ENCODE measurements at regions not wholly inside any gene's neighbourhood (a gene's known extent, or its start where the extent isn't known, plus 50 kb on each side); places are given as distances from the start of the nearest gene placed in this dataset.

DNA sequence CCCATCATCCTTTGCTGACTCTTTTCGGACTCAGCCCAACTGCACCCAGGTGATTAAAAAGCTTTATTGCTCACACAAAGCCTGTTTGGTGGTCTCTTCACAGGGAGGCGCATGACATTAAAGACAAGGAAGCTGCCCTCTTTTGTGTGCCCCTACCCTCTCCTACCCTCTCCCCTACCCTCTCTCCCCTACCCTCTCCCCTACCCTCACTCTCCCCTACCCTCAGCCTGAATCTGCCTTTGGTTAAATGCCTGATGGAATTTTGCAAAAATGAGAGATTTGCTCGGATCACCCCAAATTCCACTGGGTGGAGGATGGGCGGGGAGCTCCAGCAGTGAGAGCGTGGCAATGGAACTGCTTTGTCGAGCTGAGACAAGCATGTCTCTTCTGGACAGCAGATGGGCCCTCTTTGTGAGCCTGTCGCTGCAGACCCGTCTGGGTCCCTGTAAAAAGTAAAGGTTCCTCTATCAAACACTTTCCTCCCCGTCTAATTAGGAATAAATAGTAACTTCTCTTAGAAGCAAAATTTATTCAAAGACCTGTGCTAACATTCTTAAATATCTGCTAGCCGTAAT lies 76.4 kb upstream of the MLN start:
- Mint-ChIP-seq H3K27ac (no peak overlapping the region), H3K27me3 (peaks cover 18% of the 10 kb centered on the region), H3K4me1 (no peaks in the 10 kb centered on the region), H3K9me3 (no peaks in the 10 kb centered on the region), H3K36me3 (no peaks in the 10 kb centered on the region), H3K4me3 (no peak overlapping the region)

DNA sequence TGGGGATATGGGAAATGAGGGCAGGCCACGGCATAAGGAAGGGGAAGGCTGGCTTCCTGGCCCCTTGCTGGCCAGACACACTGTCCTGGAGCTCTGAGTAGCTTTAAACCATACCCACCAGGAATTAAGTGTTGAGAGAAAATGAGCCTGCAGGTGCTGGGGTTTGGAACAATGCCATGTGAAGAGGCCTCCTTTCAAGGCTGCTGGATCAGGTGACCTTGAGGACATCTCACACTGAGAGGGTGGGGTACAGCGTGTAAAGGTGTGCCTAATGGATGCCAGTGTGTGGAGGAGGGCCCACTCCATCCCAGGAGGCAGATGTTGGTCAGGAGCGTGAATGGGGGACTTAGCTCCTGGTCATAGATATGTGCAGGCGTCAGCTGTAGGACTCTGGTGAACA lies 74.8 kb upstream of the MLN start:
- peaks cover 26% of the 10 kb centered on the region for H3K27me3 Mint-ChIP-seq
- no peak overlapping the region for H3K27ac Mint-ChIP-seq
- H3K9me3 Mint-ChIP-seq = no peaks in the 10 kb centered on the region
- H3K36me3 Mint-ChIP-seq = no peaks in the 10 kb centered on the region
- peaks cover 0 to 2% (median 0%) of the 10 kb centered on the region in 3 donors for H3K4me1 Mint-ChIP-seq
- H3K4me3 Mint-ChIP-seq = no peak overlapping the region

DNA sequence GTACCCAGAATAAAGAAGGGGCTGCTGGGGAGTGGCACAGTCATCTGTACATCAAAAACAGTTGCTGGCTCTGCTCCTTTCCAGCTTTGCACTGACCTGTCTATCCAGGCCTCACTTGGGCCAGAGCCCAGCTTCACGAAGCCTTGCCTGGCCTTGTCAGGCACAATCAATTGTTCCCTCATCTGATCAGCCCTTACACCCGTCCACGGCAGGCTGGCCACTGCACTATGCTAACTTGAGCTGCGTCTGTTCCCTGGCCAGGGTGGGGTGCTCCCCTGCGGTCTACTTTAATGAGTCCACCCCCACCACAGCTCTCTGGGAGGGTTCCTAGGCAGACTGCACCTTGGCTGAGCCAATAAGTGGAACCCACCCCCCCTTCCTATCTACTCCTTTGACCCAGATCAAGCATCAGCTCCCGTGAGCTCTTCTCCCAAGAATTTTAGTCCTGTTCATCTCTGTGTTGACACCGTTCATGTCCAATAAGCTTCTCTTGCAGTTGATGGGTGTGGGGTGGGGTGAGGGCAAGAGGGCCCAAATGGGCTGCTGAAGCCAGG lies 74.3 kb upstream of the MLN start:
- H3K36me3 Mint-ChIP-seq = no peaks in the 10 kb centered on the region
- no peak overlapping the region for H3K4me3 Mint-ChIP-seq
- peak overlapping the region in 1 of 3 donors; percentile 31 for H3K27ac Mint-ChIP-seq
- H3K27me3 Mint-ChIP-seq = peaks cover 23% of the 10 kb centered on the region
- peaks cover 0 to 2% (median 0%) of the 10 kb centered on the region in 3 donors for H3K4me1 Mint-ChIP-seq
- H3K9me3 Mint-ChIP-seq = no peaks in the 10 kb centered on the region

DNA sequence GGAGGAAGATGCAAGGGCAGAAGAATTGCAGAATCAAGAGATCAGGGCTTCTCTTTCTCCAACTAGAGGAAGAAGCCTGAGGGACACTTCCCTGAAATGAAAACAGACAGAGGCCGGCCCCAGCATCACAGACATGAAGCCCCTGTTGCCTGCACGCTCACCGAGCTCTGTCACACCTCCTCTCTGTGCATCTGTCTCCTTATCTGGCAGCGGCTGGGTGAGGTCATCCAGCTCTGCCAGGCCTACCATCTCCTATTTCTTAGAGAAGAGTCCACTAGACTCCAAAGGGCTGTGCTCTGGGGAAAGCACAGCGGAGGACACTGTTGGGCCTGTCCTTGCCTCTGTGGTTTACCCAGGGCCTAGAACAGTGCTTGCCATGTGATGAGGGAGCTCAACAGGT lies 71.9 kb upstream of the MLN start:
- Mint-ChIP-seq H3K27ac (no peak overlapping the region), H3K27me3 (peaks cover 21% of the 10 kb centered on the region), H3K4me1 (peaks cover 0 to 2% (median 0%) of the 10 kb centered on the region in 3 donors), H3K4me3 (no peak overlapping the region), H3K9me3 (no peaks in the 10 kb centered on the region), H3K36me3 (no peaks in the 10 kb centered on the region)

DNA sequence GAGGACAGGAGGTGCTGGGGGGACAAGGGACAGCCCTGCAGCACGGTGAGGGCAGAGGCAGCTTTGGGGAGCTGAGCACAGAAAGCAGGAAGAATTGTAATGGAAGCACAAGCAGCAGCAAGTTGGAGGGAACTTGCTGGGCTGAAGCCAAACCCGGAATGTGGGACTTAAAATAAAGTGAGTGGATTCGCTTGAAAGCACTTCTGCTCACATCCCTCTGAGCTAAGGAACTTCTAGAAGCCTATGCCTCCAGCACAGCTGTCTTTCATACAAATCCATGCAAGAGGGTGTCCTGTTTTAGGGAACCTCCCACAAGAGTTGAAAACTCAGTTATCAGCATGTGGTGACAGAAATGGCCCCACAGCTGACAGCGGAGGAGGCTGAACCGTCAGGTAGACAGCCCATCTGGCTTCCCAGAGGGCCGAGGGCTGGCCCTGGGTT lies 71.4 kb upstream of the MLN start:
- no peaks in the 10 kb centered on the region for H3K9me3 Mint-ChIP-seq
- H3K4me3 Mint-ChIP-seq = no peak overlapping the region
- H3K4me1 Mint-ChIP-seq = peaks cover 0 to 2% (median 0%) of the 10 kb centered on the region in 3 donors
- no peaks in the 10 kb centered on the region for H3K36me3 Mint-ChIP-seq
- H3K27ac Mint-ChIP-seq = no peak overlapping the region
- H3K27me3 Mint-ChIP-seq = peaks cover 21% of the 10 kb centered on the region

DNA sequence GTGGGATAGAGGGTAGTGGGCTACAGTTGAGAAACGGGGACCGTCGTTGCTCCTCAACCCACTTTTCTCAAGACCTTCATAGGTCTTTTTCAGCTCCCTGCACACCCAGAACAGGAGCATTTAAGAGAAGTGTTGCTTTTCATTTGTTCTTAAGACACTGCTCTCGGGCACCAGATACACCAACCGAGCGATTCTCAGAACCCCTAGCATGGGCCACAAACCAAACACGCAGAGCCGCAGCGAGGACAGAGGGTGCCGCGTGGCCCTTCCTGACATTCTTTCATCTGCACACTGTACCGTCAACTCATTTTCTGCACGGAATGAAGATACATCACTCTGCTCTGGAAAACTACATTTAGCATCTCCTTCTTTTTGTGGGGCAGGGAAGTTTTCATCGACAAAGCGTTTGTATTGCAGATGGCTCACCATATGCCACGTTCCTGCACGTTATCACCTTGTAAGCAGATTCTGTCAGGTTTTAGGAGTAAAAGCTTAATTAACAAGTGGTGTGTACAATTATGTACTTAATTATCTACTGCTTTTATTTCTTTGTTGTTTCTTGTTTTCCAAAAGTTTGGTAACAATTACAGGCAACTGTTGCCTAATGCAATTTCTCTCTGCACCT lies 70.4 kb upstream of the MLN start:
- no peak overlapping the region for H3K27ac Mint-ChIP-seq
- no peaks in the 10 kb centered on the region for H3K36me3 Mint-ChIP-seq
- peaks cover 24% of the 10 kb centered on the region for H3K27me3 Mint-ChIP-seq
- peaks cover 0 to 2% (median 0%) of the 10 kb centered on the region in 3 donors for H3K4me1 Mint-ChIP-seq
- no peaks in the 10 kb centered on the region for H3K9me3 Mint-ChIP-seq
- H3K4me3 Mint-ChIP-seq = no peak overlapping the region

DNA sequence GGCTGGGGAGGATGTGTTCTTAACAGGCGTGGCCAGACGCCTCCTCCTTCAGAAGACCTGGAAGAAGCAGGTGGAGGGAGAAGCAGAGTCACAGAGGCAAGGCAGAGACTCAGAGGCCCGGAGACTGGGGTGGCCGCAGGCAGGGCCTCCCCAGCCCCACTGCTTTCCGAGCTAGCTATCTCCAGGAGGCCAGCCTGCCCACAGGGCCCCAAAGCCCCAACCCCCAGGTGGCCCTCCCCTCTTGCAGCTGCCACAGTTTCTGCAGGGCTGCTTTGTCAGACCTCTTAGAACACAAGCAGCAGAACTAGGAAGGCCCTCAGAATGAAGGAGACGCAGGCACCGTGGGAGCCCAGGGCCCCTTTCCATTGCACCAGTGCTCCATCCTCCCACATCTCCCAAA lies 69.0 kb upstream of the MLN start:
- Mint-ChIP-seq H3K9me3 (no peaks in the 10 kb centered on the region), H3K36me3 (no peaks in the 10 kb centered on the region), H3K27me3 (peaks cover 23% of the 10 kb centered on the region), H3K4me1 (peaks cover 0 to 2% (median 0%) of the 10 kb centered on the region in 3 donors), H3K27ac (peak overlapping the region in 1 of 3 donors; percentile 39), H3K4me3 (no peak overlapping the region)

DNA sequence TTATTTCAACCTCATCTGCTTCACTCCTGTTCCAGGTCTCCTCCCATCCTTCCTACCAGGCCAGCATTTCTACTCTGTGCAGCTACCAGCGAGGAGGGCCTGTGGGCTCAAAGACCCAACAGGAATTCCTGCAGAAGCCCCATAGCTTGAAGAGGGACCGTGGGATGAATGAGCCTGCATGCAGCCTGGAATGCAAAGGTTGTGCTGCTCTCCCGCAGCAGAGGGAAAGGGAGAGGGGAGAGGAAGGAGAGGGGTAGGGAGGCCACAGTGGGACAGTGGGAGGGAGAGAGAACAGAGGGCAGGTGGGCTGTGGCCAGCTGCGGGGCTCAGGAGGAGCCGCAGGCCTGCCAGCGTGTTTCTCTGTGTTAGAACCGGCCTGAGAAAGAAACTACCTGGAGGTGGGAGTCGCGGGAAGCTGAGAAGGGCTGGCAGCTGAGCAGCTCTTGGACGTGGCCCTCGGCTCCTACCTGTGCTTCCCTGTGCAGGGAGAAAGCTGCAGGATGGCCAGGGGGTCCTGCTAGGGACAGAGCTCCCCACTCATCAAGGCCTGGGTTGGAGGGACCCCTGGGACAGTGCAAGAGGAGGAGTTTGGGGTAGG lies 66.1 kb upstream of the MLN start:
- no peak overlapping the region for H3K4me3 Mint-ChIP-seq
- peaks cover 22% of the 10 kb centered on the region for H3K27me3 Mint-ChIP-seq
- peaks cover 2 to 8% (median 2%) of the 10 kb centered on the region in 3 donors for H3K9me3 Mint-ChIP-seq
- no peak overlapping the region for H3K27ac Mint-ChIP-seq
- H3K4me1 Mint-ChIP-seq = peaks cover 0 to under 1% (median 0%) of the 10 kb centered on the region in 3 donors
- H3K36me3 Mint-ChIP-seq = no peaks in the 10 kb centered on the region

DNA sequence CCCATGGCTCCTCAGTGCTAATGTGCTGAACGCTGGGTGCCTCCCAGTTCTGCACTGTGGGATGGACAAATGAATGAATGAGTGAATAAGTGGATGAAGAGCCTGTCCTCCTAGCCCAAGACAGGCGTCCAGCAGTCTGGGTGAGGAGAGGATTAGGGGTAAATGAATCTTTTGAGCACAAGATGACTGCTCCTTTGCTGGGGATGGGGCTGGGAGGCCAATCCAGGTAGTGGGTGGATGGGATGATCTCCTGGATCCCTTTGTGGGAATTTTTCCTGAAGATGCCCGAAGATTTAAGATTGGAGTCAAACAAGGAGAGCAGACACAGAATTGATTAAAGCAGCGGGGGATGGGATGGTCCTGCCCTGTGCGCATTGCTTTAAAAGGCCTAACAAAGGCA lies 65.3 kb upstream of the MLN start:
- Mint-ChIP-seq H3K4me3 (peak overlapping the region in 1 of 4 donors; percentile 39), H3K27me3 (peaks cover 17% of the 10 kb centered on the region), H3K27ac (no peak overlapping the region), H3K9me3 (peaks cover 2 to 8% (median 2%) of the 10 kb centered on the region in 3 donors), H3K36me3 (no peaks in the 10 kb centered on the region), H3K4me1 (peaks cover 0 to under 1% (median 0%) of the 10 kb centered on the region in 3 donors)

DNA sequence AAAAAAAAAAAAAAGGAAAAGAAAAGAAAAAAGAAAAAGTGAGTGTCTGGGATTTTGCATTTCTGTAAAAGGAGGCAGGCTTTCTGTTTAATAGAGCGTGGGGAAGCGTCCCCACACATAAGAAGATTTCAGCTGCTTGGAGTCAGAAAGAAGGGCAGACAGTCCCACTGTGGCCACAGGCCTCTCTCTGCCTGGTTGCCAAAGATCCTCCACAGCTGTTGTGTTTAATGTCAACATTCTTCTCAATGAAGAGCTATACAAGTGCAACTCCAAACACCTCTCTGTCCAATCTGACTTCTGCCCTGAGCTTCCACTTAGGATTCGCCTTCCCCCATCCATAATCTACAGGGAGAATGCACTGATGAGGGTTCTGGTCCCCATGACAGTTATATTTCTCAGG lies 64.3 kb upstream of the MLN start:
- H3K4me3 Mint-ChIP-seq = no peak overlapping the region
- no peaks in the 10 kb centered on the region for H3K36me3 Mint-ChIP-seq
- peaks cover 19% of the 10 kb centered on the region for H3K27me3 Mint-ChIP-seq
- peaks cover 0 to 3% (median 1%) of the 10 kb centered on the region in 3 donors for H3K4me1 Mint-ChIP-seq
- no peak overlapping the region for H3K27ac Mint-ChIP-seq
- H3K9me3 Mint-ChIP-seq = peaks cover 2 to 8% (median 2%) of the 10 kb centered on the region in 3 donors

DNA sequence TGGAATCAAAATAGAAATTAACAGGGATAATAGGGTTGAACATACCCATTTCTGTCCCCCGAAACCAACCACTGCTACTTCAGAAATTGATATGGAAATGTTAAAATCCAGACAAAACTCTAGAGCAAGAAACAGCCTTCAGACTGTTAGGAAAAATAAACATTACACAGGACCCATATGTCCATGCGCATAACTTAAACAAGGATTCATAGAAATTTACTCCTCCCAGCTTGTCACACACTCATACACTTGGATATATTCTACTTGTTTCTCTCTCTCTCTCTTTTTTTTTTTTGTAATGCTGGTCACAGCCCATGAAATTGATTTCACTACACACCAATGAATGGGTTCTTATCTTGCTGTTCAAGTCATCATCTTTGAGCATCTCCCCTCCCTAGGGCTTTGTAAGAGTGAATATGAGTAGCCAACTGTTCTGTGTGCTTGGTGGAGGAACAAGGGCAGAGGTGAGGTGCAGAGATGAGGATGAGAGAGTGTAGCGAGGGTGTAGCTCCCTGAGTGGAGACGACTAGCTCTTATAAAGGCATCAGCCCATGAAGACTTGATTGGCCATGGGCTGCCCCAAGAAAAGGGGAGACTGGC lies 61.8 kb upstream of the MLN start:
- no peak overlapping the region for H3K27ac Mint-ChIP-seq
- peaks cover 19% of the 10 kb centered on the region for H3K27me3 Mint-ChIP-seq
- no peak overlapping the region for H3K4me3 Mint-ChIP-seq
- H3K36me3 Mint-ChIP-seq = no peaks in the 10 kb centered on the region
- peaks cover 2 to 8% (median 2%) of the 10 kb centered on the region in 3 donors for H3K9me3 Mint-ChIP-seq
- peaks cover 0 to 11% (median 7%) of the 10 kb centered on the region in 3 donors for H3K4me1 Mint-ChIP-seq

DNA sequence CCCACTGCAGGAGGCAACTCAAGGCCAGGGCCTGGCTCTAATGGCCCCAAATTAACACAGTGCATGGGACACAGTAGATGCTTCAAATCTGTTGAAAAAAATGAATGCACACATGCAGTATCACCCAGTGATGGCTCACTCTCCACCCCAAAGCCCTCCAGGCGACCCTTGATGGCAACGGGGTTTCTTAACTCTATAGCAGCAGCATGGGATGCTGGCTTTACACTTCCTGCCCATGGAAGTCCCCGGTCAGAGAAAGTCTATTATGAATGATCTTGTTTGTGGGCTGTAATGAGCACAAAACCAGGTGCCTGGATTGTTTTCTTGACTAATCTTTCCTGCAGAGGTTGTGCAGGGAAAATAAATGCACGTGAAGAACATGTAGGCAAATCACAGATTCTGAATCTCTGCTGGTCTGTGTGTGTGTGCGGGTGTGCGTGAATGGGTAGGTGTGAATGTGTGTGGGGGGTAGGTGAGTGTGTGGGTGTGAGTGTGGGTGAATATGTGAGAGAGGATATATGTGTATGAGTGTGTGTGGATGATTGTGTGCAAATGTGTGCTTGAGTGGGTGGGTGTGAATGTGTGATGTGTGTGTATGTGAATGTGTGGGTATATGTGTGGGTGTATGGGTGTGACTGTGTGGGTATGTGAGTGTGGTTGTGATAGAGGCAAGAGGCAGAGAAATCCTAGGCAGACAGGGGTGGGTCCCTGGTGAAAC lies 60.1 kb upstream of the MLN start:
- peaks cover 0 to 12% (median 8%) of the 10 kb centered on the region in 3 donors for H3K4me1 Mint-ChIP-seq
- H3K27me3 Mint-ChIP-seq = peaks cover 18% of the 10 kb centered on the region
- no peak overlapping the region for H3K27ac Mint-ChIP-seq
- H3K9me3 Mint-ChIP-seq = peaks cover 2 to 8% (median 2%) of the 10 kb centered on the region in 3 donors
- no peaks in the 10 kb centered on the region for H3K36me3 Mint-ChIP-seq
- H3K4me3 Mint-ChIP-seq = no peak overlapping the region

DNA sequence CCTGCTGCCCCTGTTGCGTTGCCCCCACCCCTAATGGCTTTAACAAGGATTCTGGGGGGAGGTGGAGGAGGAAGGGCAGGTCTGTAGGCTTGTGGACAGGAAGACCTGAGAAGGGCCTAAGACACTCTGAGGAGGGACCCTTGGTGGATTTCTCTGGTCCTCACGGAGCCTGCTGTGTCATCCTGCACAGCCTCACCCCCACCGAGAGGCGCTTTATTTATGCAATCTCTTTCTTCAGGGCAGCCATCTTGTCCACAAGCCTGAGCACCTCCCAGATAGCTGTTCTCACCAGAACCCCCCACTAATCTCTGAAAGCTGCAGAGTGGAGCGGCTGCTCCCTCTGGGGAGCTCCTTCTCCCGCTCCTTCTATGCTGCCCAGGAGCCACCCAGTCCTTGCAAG lies 59.3 kb upstream of the MLN start:
- Mint-ChIP-seq H3K4me1 (peaks cover 0 to 12% (median 8%) of the 10 kb centered on the region in 3 donors), H3K9me3 (peaks cover 2 to 8% (median 2%) of the 10 kb centered on the region in 3 donors), H3K4me3 (no peak overlapping the region), H3K27me3 (peaks cover 18% of the 10 kb centered on the region), H3K36me3 (no peaks in the 10 kb centered on the region), H3K27ac (no peak overlapping the region)

DNA sequence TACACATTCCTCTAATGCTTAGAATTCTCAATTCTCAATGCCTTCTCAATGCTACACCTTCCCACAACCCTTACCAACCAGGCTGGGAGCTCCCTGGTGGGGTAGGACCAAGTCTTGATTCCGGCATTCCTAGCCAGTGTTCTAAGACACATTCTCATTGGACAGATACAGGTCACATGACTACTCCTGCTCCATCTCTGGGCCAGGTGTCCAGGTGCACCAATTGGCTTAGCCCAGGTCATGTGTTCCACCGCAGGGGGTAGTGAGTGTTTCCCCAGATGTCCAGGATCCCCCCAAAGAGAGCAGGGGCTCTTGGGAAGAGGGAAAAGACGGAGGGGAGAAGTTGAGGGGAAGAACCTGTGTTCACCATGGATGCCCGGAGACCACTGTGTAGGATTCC lies 58.7 kb upstream of the MLN start:
- Mint-ChIP-seq H3K4me3 (no peak overlapping the region), H3K36me3 (no peaks in the 10 kb centered on the region), H3K27me3 (peaks cover 18% of the 10 kb centered on the region), H3K4me1 (peaks cover 0 to 12% (median 8%) of the 10 kb centered on the region in 3 donors), H3K9me3 (peaks cover 2 to 8% (median 2%) of the 10 kb centered on the region in 3 donors), H3K27ac (no peak overlapping the region)

All from IgD-negative memory B cell (primary cell).